Liver (tissue), 8 donors: ENCODE measurements at regions not wholly inside any gene's neighbourhood (a gene's known extent, or its start where the extent isn't known, plus 50 kb on each side); places are given as distances from the start of the nearest gene placed in this dataset.

Experiments
- DNase-seq: peaks from one replicate; pipeline ENCODE4 v3.0.0-alpha.2; 2017; ENCODE audit warnings: low spot score
- H3K27ac ChIP-seq, 2 donors: one replicate each; pipeline ENCODE4 v1.7.0; 2013; ENCODE audit warnings: inconsistent platforms in 2 of 2, low read length in 2 of 2, control low read depth in 1 of 2, low read depth in 1 of 2, mild to moderate bottlenecking in 1 of 2
- H3K27me3 ChIP-seq, 4 donors: one replicate each; pipeline versions ENCODE4 v1.6.1 to v1.7.0; 2013; ENCODE audit warnings: low read length in 3 of 4, inconsistent platforms in 1 of 4, mild to moderate bottlenecking in 1 of 4, moderate library complexity in 1 of 4; ENCODE audit not compliant: control insufficient read depth in 4 of 4, insufficient read depth in 4 of 4
- H3K36me3 ChIP-seq, 4 donors: one replicate each; pipeline versions ENCODE4 v1.6.1 to v1.7.0; 2013; ENCODE audit warnings: low read length in 3 of 4, mild to moderate bottlenecking in 3 of 4, low read depth in 1 of 4, moderate library complexity in 1 of 4; ENCODE audit not compliant: control insufficient read depth in 4 of 4, insufficient read depth in 3 of 4
- H3K4me1 ChIP-seq, 4 donors: one replicate each; pipeline versions ENCODE4 v1.6.1 to v1.7.0; 2013; ENCODE audit warnings: low read length in 3 of 4, mild to moderate bottlenecking in 3 of 4, moderate library complexity in 1 of 4; ENCODE audit not compliant: control insufficient read depth in 4 of 4, insufficient read depth in 4 of 4
- H3K4me3 ChIP-seq, 3 donors: one replicate each; pipeline versions ENCODE4 v1.6.1 to v1.7.0; 2013; ENCODE audit warnings: low read length in 3 of 3, control low read depth in 1 of 3, low read depth in 1 of 3, mild to moderate bottlenecking in 1 of 3
- H3K9ac ChIP-seq, 2 donors: one replicate each; pipeline ENCODE4 v1.7.0; 2013; ENCODE audit warnings: low read length in 2 of 2, mild to moderate bottlenecking in 2 of 2, moderate library complexity in 2 of 2, control low read depth in 1 of 2, low read depth in 1 of 2
- H3K9me3 ChIP-seq, 4 donors: one replicate each; pipeline versions ENCODE4 v1.6.1 to v1.7.0; 2013; ENCODE audit warnings: low read length in 3 of 4; ENCODE audit not compliant: control insufficient read depth in 4 of 4
- EGR1 ChIP-seq, 2 donors: IDR thresholded peaks; 2 replicates each; pipeline ENCODE4 v1.6.1; 2016 to 2018; ENCODE audit warnings: antibody characterized with exemption in 2 of 2, low read depth in 2 of 2
- FOXA1 ChIP-seq: IDR thresholded peaks from 2 replicates; pipeline ENCODE4 v1.6.1; 2016; ENCODE audit warnings: antibody characterized with exemption
- FOXA2 ChIP-seq: IDR thresholded peaks from 2 replicates; pipeline ENCODE4 v1.6.1; 2016; ENCODE audit warnings: antibody characterized with exemption
- GABPA ChIP-seq, 2 donors: IDR thresholded peaks in 1 of 2; conservative IDR thresholded peaks in 1 of 2; 2 replicates each; pipeline ENCODE4 v1.6.1; 2016; ENCODE audit warnings: antibody characterized with exemption in 2 of 2, mild to moderate bottlenecking in 1 of 2, moderate library complexity in 1 of 2
- HNF4G ChIP-seq: IDR thresholded peaks from 2 replicates; pipeline ENCODE4 v1.6.1; 2016; ENCODE audit warnings: antibody characterized with exemption
- JUND ChIP-seq, 2 donors: IDR thresholded peaks; 2 replicates each; pipeline ENCODE4 v1.6.1; 2016; ENCODE audit warnings: antibody characterized with exemption in 2 of 2
- NR2F2 ChIP-seq: IDR thresholded peaks from 2 replicates; pipeline ENCODE4 v1.6.1; 2016; ENCODE audit warnings: antibody characterized with exemption
- RAD21 ChIP-seq, 2 donors: IDR thresholded peaks; 2 replicates each; pipeline ENCODE4 v1.6.1; 2016; ENCODE audit warnings: antibody characterized with exemption in 2 of 2, mild to moderate bottlenecking in 2 of 2
- RXRA ChIP-seq, 2 donors: IDR thresholded peaks; 2 replicates each; pipeline ENCODE4 v1.6.1; 2017 to 2018; ENCODE audit warnings: antibody characterized with exemption in 2 of 2, mild to moderate bottlenecking in 1 of 2
- SP1 ChIP-seq: IDR thresholded peaks from 2 replicates; pipeline ENCODE4 v1.6.1; 2018; ENCODE audit warnings: antibody characterized with exemption, mild to moderate bottlenecking
- TAF1 ChIP-seq: conservative IDR thresholded peaks from 2 replicates; pipeline ENCODE4 v1.6.1; 2016; ENCODE audit warnings: antibody characterized with exemption, mild to moderate bottlenecking
- YY1 ChIP-seq: IDR thresholded peaks from 2 replicates; pipeline ENCODE4 v1.6.1; 2016; ENCODE audit warnings: antibody characterized with exemption, mild to moderate bottlenecking
- WGBS: extraction: QIAGEN DNeasy Blood & Tissue Kit; methylation state at CpG from one replicate; pipeline ENCODE4 v1.1.7; 2013; 5-methylcytosine and 5-hydroxymethylcytosine counted together
- TF ChIP-seq, protein P1 (sequence below): IDR thresholded peaks from 2 replicates; pipeline ENCODE4 v1.6.1; 2016; ENCODE audit warnings: antibody characterized with exemption
- TF ChIP-seq, protein P2 (sequence below): IDR thresholded peaks from 2 replicates; pipeline ENCODE4 v1.6.1; 2016; ENCODE audit warnings: antibody characterized with exemption
- TF ChIP-seq, protein P3 (sequence below): IDR thresholded peaks from 2 replicates; pipeline ENCODE4 v1.6.1; 2016; ENCODE audit warnings: antibody characterized with exemption
- TF ChIP-seq, protein P4 (sequence below): fragments of 150-350 bp; IDR thresholded peaks from 2 replicates; pipeline ENCODE4 v1.5.1; 2017; ENCODE audit warnings: improper control_type of control experiment, low read depth, low read length; ENCODE audit not compliant: missing input control
- TF ChIP-seq, protein P5 (sequence below): IDR thresholded peaks from 2 replicates; pipeline ENCODE4 v1.6.1; 2016; ENCODE audit warnings: antibody characterized with exemption, mild to moderate bottlenecking
- donor health status: healthy.
- donor health status: healthy.
- donor health status: healthy.
- donor health status: healthy.
- donor health status: healthy.

DNA sequence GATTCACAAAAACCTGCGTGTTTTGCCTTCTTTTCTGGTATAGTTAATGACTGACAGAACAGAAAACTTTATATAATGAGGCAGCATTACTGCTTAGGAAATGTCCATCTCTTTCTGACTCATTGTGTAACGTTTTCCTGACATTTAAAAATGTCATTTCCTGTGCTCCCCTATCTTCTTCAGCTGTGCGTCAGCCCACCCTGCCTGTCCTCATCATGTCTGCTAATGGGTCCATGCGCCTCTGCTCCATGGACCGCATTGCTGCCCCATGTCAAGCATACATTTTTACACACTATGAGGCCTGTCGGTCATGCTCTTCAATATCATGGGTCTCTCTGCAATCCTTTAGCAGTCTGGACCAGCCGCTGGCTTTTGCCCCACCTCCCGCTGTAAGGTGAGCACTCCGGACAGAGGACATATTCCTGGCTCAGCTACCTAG, 234.3 kb downstream of the CDCA7 start:
- Histone ChIP-seq H3K27me3 (no peaks in the 10 kb centered on the region), H3K27ac (no peak overlapping the region), H3K4me1 (peaks cover 0 to 2% (median 0%) of the 10 kb centered on the region in 4 donors), H3K36me3 (no peaks in the 10 kb centered on the region), H3K4me3 (no peak overlapping the region), H3K9ac (no peak overlapping the region), H3K9me3 (no peaks in the 10 kb centered on the region)
- WGBS, result 66% methylated on average over 9 of the region's 9 CpGs
- DNase-seq, result no peak
- no peak for TF ChIP-seq YY1
- no peak for TF ChIP-seq RAD21 (IDR thresholded peaks at IDR 0.05)
- TF ChIP-seq, protein P1, sequence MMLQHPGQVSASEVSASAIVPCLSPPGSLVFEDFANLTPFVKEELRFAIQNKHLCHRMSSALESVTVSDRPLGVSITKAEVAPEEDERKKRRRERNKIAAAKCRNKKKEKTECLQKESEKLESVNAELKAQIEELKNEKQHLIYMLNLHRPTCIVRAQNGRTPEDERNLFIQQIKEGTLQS, result no peak
- TF ChIP-seq, protein P2, sequence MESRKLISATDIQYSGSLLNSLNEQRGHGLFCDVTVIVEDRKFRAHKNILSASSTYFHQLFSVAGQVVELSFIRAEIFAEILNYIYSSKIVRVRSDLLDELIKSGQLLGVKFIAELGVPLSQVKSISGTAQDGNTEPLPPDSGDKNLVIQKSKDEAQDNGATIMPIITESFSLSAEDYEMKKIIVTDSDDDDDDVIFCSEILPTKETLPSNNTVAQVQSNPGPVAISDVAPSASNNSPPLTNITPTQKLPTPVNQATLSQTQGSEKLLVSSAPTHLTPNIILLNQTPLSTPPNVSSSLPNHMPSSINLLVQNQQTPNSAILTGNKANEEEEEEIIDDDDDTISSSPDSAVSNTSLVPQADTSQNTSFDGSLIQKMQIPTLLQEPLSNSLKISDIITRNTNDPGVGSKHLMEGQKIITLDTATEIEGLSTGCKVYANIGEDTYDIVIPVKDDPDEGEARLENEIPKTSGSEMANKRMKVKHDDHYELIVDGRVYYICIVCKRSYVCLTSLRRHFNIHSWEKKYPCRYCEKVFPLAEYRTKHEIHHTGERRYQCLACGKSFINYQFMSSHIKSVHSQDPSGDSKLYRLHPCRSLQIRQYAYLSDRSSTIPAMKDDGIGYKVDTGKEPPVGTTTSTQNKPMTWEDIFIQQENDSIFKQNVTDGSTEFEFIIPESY, result no peak
- TF ChIP-seq FOXA1, result no peak
- TF ChIP-seq, protein P3, sequence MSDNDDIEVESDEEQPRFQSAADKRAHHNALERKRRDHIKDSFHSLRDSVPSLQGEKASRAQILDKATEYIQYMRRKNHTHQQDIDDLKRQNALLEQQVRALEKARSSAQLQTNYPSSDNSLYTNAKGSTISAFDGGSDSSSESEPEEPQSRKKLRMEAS, result no peak
- no peak for TF ChIP-seq TAF1
- TF ChIP-seq GABPA (IDR thresholded peaks at IDR 0.05 in 1 of 2, conservative IDR thresholded peaks at IDR 0.05 in 1 of 2), result no peak
- TF ChIP-seq NR2F2, result no peak
- TF ChIP-seq, protein P4, sequence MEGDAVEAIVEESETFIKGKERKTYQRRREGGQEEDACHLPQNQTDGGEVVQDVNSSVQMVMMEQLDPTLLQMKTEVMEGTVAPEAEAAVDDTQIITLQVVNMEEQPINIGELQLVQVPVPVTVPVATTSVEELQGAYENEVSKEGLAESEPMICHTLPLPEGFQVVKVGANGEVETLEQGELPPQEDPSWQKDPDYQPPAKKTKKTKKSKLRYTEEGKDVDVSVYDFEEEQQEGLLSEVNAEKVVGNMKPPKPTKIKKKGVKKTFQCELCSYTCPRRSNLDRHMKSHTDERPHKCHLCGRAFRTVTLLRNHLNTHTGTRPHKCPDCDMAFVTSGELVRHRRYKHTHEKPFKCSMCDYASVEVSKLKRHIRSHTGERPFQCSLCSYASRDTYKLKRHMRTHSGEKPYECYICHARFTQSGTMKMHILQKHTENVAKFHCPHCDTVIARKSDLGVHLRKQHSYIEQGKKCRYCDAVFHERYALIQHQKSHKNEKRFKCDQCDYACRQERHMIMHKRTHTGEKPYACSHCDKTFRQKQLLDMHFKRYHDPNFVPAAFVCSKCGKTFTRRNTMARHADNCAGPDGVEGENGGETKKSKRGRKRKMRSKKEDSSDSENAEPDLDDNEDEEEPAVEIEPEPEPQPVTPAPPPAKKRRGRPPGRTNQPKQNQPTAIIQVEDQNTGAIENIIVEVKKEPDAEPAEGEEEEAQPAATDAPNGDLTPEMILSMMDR, result no peak
- no peak for TF ChIP-seq SP1

DNA sequence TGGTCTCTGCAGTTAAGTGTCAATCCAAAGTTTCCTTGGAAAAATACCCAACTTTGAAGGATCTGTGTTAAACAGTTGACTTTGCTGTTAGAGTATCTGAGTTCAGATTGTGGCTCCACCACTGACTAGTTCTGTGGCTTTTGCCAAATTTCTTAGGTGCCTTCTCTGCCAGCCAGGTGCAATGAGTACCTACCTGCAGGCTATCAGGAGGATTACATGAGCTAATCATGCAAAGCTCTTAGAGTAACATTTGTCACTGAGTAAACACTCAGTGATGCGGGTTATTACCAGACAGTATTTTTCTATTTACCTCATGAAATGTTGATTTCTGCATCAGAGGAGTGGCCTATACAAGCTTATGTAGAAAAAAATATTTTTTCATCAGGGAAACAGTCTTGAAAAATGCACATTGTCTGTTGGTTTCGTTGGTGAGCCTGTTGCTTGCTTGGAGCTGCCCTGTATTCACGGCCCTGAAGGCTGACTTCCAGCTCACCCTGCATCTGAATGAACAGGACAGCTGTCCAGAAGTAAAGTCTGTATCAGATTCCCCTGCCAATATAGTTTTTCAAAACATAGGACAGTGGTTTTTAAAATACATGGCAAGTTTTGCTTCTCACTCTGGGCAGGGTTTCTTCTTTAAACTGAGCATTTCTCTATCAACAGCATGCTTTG, 235.1 kb downstream of the CDCA7 start:
- no peak overlapping the region for H3K4me3 ChIP-seq
- WGBS, result 92% methylated on average over 3 of the region's 3 CpGs
- no peak for DNase-seq
- no peak overlapping the region for H3K27ac ChIP-seq
- H3K36me3 ChIP-seq, result no peaks in the 10 kb centered on the region
- no peak overlapping the region for H3K9ac ChIP-seq
- peaks cover 0 to 2% (median 0%) of the 10 kb centered on the region in 4 donors for H3K4me1 ChIP-seq
- no peaks in the 10 kb centered on the region for H3K9me3 ChIP-seq
- no peaks in the 10 kb centered on the region for H3K27me3 ChIP-seq
- TF ChIP-seq RXRA (IDR thresholded peaks at IDR 0.05), result no peak
- no peak for TF ChIP-seq NR2F2
- TF ChIP-seq JUND (IDR thresholded peaks at IDR 0.05), result no peak
- TF ChIP-seq FOXA2, result no peak
- no peak for TF ChIP-seq FOXA1
- TF ChIP-seq YY1, result no peak
- no peak for TF ChIP-seq HNF4G
- TF ChIP-seq TAF1, result no peak
- no peak for TF ChIP-seq EGR1 (IDR thresholded peaks at IDR 0.05; ENCODE audit: low read depth in 2 of 2)
- TF ChIP-seq, protein P3, result no peak
- TF ChIP-seq RAD21 (IDR thresholded peaks at IDR 0.05), result no peak
- TF ChIP-seq GABPA (IDR thresholded peaks at IDR 0.05 in 1 of 2, conservative IDR thresholded peaks at IDR 0.05 in 1 of 2), result no peak
- TF ChIP-seq, protein P1, result no peak
- TF ChIP-seq SP1, result no peak
- TF ChIP-seq, protein P5, sequence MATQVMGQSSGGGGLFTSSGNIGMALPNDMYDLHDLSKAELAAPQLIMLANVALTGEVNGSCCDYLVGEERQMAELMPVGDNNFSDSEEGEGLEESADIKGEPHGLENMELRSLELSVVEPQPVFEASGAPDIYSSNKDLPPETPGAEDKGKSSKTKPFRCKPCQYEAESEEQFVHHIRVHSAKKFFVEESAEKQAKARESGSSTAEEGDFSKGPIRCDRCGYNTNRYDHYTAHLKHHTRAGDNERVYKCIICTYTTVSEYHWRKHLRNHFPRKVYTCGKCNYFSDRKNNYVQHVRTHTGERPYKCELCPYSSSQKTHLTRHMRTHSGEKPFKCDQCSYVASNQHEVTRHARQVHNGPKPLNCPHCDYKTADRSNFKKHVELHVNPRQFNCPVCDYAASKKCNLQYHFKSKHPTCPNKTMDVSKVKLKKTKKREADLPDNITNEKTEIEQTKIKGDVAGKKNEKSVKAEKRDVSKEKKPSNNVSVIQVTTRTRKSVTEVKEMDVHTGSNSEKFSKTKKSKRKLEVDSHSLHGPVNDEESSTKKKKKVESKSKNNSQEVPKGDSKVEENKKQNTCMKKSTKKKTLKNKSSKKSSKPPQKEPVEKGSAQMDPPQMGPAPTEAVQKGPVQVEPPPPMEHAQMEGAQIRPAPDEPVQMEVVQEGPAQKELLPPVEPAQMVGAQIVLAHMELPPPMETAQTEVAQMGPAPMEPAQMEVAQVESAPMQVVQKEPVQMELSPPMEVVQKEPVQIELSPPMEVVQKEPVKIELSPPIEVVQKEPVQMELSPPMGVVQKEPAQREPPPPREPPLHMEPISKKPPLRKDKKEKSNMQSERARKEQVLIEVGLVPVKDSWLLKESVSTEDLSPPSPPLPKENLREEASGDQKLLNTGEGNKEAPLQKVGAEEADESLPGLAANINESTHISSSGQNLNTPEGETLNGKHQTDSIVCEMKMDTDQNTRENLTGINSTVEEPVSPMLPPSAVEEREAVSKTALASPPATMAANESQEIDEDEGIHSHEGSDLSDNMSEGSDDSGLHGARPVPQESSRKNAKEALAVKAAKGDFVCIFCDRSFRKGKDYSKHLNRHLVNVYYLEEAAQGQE, result no peak
- TF ChIP-seq, protein P2, result no peak
- TF ChIP-seq, protein P4, result no peak
